Glomerular endothelial cell (primary cell): ENCODE measurements at regions not wholly inside any gene's neighbourhood (a gene's known extent, or its start where the extent isn't known, plus 50 kb on each side); places are given as distances from the start of the nearest gene placed in this dataset.

ENCODE experiments used
- DNase-seq: peaks from one replicate; pipeline ENCODE4 v3.0.0-alpha.2; 2011; ENCODE audit warnings: low read depth, low spot score; ENCODE audit errors: extremely low read depth

DNA sequence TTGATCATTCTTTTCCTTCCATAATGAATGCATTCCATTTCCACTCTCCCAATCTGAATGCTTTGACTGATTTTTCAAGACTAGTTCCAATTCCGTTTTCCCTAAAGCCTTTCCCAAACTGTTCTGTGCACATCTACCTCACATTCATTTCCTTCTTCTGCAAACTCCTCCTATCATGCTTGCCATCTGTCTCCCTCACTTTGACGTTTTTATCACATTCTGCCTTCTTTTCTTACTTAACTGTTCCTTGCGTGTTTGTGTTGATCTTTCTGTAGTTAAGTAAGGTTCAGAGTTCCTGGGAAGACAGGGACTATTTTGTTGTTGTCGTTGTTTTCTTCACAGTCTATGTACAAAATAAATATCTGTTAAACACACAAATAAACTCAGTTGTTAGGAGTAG lies 179.0 kb downstream of the NXPE2 start:
- DNase-seq = no peak

DNA sequence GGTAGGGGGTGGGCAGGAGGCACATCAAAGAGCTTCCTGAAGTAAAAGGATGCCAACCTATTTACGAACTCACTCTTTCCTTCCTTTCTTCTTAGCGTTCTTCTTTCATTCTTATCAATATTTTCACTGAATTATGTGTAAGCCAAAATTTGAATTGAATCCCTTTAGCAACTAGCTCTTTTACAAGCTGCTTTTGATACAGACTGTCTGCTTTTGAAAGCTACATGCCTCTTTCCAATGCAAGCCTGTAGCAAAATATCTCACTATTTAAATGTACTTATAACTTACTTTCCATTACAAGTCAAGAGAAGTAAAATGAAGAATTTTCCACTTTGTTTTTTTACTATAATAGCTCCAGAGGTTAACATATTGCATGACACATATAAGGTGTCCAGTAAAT lies 186.6 kb downstream of the NXPE2 start:
- no peak for DNase-seq

DNA sequence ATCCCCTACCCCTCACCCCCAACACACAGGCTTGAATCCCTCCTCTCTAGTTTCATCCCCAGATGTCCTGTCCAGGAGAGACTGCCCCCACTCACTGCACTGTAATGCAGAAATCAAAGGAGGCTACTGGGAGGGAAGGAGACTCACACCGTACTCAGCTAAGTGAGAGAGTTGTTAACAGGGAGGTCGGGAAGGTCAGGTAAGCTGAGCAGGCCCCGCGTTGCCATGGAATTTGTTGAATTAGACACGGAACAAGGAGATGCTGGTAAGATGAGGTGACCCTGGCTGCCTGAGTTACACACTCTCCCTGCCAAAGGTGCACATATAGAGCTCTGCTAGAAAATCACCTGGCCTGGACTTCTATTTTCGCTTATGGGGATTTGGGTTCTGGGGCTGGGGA lies 197.9 kb downstream of the NXPE2 start:
- DNase-seq = no peak

DNA sequence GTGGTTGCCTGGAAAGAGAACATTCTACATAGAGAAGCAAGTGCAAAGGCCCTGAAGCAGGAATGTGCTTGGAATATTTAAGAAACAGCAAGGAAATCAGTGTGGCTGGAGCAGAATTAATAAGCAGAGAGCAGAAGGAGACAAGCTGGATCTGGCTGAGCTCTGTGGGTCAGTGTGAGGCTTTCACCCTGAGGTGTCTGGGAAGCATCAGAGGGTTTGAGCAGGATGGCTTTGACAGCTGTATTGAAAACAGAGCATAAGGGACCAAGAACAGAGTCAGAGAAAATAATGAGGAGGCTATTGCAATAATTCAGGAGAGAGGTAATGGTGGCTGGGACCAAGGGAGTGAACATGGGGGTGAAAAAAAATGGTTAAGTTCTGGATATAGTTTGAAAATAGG lies 199.6 kb downstream of the NXPE2 start:
- no peak for DNase-seq

DNA sequence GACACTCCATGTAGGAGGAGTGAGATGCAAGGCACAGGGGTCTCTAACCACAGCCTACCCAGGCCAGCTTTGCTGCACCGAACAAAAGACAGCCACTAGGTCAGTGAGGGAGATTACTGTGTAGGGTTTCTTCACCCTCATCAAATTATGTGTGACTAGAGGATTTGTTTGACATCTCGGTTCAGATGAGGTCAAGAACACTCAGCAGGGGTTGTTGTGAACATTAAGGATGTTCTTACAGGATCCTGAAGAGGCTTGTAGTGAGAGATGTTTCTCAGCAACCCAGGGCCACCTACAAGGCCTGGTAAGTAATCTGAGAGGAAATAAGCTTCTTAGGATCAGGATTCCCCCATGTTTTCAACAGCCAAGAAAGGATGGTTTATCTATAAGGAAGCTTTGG lies 202.1 kb downstream of the NXPE2 start:
- DNase-seq = no peak

DNA sequence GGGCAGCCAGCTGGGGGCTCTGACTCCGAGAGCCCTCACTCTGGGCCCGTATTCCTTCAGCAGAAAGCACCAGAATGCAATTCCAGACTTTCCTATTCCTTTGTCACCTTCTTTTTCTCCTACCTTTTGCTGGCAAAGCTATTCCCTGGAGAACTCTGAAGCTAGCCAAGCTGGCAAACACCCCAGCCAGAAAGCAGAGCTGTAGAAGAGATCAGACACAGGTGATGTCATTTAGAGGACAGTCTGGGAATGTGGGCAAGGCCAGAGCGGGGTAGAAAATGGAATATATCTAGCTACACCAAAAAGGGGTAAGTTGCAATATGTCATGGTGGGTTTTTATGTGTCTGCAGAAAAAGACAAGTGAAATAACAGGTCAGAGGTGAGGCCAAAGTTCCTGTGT lies 205.1 kb downstream of the NXPE2 start:
- DNase-seq = no peak

DNA sequence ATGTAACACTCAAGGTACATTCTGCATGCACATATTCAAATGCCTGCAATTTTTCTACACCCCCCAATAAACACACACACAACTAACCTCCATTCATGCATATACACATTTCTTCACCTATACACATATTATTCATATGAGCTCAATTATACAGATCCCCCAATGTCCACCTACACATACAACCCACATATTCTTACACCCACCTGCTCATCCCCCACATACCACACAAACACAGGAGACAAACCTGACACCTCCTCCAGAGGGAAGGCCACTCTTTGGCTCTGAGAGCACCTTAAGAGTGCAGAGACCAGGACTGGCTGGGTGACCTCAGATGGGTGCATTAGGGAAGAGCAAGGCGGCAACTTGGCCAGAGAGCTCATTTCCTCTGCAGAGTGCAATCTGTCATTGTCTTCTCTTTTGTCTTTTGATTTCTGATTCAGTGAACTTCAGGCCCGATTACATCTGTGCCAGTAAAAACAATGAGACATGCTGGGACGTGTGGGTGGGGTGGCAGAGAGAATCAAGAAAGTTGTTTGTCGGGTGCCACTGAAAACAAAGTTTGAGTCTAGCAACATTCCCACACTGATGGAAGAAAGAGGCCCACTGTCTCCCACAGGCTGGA lies 208.4 kb downstream of the NXPE2 start:
- no peak for DNase-seq

DNA sequence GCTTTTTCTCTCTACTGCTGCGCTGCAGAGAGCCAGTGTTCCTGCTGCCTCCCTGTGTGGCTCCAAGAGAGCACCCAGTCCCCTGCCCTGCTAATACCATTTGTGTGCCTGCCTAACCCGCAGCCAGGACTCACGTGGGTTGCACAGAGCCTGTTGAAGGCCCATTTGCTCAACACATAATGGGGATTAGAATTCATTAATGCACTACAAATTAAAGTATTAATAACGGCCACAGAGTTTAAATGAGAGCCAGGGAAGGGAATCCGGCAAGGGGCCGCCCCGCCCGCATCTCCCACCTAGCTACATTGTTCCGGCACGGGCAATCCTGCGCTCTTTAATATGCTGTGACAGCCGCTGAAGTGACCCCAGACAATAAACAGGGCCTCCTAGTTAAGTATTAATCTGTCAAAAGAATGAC lies 211.3 kb downstream of the NXPE2 start:
- DNase-seq = no peak

DNA sequence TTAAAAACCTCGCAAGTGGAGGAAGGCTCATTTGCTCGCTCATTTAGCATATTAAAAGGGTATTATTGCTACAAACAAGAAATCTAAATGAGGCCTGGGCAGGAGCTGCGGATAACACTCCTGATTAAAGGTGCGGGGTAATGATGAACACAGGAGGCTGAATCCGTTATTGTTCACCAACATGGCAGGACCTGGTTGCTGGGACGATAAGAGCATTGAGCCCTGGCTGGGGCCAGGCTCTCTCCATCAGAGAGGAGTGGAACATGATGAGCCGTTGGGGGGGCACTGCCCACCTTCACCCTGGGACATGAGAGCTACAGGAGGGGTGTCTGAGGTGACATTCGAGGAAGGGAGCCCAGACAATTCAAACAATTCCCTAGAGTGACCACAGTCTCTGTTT lies 211.7 kb downstream of the NXPE2 start:
- no peak for DNase-seq

DNA sequence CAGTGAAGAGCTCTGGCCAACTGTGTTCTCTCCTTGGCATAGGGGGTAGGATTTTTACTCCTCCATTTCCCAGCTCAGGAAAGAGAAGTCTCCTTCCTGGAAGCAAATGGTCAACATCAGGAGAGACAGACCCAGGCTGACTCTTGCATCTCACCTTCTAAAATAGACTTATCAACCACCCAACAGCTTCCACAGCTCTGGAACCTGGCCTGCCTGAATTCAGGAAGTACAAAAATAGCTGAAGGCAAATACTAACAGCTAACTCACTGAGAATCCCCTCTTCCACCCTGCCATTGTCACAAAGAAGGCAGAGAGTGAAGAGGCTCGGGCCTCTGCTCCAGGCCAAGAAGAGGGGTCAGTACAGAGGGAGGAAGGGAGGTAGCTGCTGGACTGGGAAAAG lies 213.6 kb downstream of the NXPE2 start:
- no peak for DNase-seq

DNA sequence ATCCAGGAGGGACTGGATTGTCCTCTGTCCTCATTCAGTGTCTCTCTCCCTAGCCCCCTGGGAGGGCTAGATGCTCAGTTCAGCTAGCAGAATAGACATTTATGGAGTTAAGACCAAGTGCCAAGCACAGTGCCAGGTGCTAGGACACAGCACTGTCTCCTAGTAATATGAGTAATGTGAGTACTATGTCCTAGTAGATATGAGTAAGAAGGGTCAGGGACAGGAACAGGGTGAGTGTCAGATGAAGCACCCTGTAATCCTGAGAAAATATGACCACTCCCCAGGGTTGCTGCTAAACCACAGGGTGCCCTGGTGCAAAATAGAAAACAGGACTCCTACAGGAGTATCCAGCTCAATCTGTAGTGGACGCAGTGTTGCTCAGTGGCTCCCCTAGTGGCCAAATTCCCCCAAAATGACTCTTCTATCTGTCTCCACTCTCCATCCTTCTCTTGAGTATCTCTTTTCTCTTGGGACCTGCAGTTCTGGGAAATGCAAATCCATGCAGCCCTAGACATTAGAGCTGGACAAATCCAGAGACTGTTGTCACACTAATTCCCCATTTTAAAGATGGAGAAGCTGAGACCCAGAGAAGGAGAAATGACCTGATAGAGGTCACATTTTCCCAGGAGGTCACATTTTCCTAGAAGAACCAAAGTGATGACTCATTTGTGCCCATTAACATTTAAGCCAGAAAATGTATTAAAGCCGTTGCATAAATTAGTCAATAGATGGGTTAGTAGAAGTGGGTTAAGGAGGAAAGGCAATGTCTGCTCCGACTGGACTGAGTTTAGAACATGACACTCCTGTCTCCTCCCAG lies 214.3 kb downstream of the NXPE2 start:
- no peak for DNase-seq

DNA sequence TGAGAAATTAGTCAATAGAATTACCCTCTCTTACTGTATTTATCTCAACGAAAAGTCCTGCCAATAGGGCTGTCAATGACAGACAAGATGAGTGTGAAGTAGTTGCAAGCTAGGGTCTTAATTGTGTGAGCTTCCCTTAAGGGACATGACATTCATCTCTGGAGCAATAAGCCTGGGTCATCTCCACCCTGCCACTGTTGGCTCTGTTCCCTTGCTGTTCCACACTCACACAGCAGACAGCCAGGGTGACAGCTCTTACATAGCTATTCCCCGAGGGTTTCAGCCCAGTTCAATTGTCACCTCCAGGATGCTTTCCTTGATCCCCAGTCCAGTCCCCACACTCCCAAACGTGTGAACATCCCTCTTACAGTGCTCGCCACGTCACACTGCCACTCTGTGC lies 215.0 kb downstream of the NXPE2 start:
- no peak for DNase-seq

DNA sequence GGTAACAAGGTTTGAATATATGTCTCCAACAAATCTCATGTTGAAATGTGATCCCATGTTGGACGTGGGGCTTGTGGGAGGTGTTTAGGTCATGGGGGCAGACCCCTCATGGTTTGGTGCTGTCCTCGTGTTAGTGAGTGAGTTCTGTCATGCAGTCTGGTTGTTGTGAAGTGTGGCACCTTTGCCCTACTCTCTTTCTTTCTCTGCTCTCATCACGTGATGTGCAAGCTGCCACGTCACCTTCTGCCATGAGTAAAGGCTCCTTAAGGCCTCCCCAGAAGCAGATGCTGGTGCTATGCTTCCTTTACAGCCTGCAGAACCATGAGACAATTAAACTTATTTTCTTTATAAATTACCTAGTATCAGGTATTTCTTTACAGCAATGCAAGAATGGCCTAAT lies 218.3 kb downstream of the NXPE2 start:
- no peak for DNase-seq

DNA sequence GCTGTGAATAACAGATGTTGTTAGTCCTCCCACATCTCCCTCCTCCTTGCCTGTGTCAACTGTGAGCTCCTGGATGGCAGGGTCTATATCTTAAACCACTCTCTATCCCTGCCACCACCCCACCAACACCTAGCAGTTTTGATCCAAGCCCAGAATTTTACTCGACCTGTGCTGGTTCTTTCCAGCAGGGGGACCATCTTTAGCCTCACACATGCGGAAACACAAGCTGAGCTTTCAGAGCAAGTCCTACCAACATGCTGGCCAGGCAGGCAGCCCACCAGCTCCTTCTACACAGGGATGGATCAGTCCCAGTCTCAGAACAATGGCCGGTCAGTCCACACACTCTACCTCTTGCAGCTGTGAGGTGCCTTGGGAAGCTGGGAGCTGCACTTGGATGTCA lies 231.5 kb downstream of the NXPE2 start:
- no peak for DNase-seq

DNA sequence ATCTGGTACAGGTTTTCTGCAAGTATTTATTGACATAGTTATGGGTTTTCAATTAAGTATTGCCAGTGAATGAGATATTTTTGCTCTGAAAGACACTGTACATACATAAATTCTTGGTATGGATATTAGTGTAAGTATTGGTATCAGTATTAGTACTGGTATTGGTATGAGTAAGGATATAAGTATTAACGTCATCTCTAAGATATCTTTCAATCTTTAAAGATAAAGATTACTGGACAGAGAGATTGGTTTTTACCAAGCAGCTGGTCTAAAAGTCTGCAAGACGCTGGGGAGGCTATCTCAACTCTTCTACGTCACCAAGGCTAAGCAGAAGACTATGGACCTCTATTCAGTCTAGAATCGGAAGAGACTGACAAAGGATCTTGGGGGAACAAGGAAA lies 234.5 kb downstream of the NXPE2 start:
- DNase-seq = no peak

DNA sequence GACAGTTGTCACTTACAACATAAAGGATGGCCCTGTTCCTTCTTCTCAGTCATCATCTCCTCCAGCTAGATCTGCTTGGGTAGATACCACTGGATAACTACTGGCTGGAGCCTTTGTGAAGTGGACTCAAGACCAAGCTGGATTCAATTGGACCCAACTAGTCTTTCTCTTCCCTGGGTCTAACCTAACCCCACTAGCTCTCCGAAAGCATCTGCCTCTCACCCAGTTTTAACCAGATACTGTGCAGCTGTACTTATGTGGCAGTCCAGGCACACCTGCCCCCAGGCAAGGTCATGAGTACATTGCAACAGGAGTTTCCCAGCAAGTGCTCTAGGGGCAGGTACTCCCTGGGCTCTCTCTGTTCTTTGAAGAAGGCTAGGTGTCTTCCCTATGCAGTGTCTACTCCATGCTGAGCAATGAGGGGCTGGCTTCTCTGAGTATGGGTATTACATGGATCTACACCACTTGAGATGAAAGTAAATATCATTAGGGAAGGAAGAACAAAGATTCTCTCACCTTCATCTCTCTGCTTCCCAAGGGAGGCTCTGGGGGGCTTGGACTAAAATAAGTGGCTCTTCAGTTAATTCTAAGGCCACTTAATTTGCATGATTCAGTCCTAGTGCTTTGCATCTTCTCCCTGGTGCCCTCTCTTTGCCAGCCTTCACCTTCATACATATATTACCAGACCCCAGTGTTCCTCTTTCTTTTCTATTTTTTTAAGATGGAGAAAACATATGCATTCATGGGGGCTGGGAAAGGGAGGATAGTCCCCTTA lies 236.1 kb downstream of the NXPE2 start:
- no peak for DNase-seq

DNA sequence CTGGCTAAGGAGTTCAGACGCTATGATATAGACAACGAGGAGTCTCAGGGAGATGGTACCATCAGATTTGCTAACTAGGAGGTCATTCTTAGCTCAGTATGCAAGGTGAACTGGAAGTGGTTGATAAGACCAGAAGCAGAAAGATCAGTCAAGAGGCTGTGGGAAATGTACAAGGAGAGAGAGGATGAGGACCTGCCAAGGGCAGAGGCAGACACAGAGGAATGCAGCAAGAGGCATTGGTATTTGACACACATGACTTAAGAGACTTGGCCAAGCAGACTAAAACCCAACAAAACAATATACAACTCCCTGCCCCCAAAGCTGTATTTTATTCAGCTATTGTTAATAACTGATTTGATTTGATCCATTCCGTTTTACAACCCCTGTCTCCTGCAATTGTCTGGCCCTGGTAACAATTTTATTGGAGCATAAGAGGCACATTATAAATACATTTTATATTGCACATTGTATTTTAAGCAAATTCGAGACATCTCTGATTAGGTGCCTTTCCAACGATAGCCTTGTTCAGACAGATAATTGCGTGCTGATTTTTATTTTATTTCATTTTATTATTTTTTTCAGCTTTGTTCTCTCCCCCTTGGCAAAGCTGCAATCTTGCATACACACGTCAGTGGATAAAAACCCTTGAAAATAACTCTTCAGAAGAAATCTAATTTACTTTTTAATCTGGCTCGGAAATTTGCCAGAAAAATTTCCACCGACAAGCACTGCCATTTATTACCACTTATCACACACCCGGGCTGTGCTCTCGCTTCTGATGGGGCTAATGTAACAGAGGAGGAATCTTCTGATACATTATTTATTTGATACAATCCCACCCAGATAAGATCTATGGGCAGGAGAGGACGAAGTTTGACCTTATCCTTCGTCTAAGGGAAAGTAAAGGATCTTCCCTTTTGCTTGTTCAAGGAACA lies 237.8 kb downstream of the NXPE2 start:
- DNase-seq = no peak

DNA sequence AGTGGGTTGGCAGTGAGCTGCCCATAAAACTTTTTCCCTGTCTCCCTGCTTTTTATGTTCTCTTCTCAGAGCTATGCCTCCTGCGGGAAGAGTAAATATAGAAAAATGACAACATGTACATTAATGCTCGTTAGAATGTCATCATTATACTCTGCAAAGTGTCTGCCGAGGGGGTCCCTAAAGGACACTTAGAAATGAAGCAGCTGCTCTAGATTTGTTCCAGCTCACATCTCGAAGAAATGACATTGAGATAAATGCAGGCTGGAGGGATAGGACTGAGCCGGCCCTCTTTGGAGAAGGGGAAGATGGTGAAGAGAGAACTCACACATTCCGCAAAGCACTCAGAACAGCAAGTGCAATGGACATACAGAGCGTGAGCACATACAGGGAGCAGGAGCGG lies 240.0 kb downstream of the NXPE2 start:
- DNase-seq = no peak

DNA sequence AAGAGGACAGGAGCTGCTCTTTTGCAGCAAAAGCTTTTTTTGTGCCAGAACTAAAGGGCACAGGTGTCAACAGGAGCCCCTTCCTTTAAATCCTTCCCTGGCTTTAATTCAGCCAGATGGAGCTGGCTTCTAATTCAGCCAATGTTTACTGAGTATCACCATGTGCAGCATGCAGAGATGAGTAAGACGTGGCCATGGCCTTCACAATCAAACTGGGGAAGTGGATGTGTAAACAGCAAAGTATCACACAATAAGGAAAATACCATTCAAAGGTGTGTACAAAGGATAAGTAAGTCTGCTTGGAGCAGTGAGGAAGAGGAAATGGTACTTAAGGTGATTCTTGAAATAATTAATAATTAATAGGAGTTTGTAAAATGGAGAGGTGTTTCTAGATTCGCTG lies 243.4 kb downstream of the NXPE2 start:
- no peak for DNase-seq

DNA sequence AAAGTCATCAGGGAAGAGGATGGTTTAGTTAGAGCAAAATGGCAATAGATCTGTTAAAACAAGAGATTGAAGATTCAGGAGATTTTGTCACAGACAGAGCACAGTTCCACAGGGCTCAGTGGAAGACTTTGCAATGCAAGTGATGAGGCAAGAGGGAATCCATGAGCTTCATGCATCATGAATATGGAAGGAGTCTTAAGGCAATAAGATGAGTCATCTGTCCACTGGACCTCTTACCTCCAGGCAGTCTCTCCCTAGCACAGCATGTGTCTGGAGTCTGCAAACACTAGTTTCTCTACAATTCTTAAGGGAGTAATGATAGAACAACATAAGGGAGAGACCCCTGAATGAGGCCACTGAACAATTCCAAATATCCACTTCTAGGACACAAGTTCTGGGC lies 245.7 kb downstream of the NXPE2 start:
- no peak for DNase-seq

DNA sequence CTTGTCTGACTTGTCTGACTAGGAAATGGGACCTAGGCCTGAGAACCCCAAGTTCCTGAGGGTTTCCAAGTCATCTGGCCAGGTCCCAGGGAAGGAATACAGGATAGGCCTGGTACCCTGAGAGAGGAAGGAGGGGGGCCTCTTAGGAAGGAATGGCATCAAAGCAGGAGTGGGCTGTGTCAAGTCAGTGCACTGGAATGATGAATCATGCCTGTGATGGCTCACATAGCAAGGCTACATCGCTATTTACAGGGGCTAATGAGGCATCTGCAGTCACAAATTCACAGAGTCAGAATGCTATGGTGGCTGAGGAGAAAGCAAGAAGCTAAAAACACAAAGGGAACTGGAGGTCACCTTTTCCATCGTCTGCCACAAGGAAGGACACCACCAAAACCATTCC lies 247.3 kb downstream of the NXPE2 start:
- no peak for DNase-seq
